ENCODE measurements at regions not wholly inside any gene's neighbourhood (a gene's known extent, or its start where the extent isn't known, plus 50 kb on each side); places are given as distances from the start of the nearest gene placed in this dataset.

DNA sequence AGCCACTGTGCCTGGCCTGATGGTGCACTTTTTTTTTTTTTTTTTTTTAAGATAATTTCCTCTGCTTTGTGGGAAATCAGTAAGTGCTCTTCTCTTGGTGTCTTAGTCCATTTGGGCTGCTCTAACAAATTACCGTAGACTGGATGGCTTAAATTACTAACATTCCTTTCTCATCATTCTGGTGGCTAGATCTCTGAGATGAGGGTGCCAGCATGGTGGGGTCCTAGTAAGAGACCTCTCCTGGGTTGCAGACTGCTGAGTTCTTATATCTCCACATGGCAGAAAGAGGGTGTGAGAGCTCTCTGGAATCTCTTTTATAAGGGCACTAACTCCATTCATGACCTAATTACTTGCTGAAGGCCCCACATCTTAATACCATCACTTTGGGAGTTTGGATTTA, 133.9 kb upstream of the ANKRD55 start:
- no peak for DNase-seq

- no peak for DNase-seq
Measured at GRCh38 chr5:56361398-56361797, 128.3 kb upstream of the ANKRD55 start.

DNA sequence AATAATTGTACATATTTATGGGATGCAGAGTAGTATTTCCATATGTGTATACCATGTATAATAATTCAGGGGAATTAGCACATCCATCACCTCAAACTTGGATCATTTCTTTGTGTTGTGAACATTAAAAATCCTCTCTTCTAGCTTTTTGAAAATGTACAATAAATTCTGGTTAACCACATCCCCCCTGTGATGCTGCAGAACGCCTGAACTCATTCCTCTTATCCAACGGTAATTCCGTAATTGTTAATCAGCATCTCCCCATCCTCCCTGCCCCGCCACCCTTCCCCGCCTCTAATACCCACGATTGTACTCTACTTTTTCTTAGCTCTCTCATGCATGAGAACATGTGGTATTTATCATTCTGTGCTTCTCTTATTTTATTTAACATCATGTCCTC, 127.7 kb upstream of the ANKRD55 start:
- no peak for DNase-seq

DNA sequence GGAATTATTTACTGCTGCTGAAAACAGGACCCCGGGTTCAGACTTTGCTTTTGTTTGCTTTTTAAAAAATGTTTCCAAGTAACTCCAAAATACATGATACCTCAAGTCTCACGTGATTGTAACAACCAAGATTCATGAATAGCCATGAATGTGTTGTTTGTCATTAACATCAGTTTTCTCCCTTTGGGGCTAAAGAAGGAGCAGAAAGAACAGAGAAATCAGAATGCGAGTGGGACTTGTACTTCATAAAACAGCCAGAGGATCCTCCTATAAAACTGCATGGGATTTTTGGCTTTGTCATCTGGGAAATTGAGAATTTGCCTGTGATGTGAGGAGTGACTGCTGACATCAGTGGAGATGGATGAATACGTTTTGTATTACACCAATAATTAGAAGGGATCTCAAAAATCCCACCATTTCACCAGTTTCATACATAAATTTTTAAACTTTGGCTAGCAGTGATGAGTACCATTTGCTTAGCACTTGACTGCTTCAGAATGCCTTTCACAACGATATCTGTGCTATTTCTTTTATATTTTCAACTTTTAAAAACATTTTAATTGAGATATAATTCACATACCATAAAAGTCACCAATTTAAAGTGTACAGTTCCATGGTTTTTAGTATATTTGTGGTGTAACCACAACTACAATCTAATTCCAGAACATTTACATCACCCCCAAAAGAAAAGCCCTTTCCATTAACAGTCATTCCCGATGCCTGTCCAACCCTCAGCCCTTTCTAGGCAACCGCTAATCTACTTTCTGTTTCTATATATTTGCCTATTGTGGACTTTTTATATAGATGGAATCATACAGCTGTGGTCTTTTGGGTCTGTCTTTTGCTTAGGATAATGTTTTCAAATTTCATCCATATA, 126.9 kb upstream of the ANKRD55 start:
- DNase-seq = no peak

DNA sequence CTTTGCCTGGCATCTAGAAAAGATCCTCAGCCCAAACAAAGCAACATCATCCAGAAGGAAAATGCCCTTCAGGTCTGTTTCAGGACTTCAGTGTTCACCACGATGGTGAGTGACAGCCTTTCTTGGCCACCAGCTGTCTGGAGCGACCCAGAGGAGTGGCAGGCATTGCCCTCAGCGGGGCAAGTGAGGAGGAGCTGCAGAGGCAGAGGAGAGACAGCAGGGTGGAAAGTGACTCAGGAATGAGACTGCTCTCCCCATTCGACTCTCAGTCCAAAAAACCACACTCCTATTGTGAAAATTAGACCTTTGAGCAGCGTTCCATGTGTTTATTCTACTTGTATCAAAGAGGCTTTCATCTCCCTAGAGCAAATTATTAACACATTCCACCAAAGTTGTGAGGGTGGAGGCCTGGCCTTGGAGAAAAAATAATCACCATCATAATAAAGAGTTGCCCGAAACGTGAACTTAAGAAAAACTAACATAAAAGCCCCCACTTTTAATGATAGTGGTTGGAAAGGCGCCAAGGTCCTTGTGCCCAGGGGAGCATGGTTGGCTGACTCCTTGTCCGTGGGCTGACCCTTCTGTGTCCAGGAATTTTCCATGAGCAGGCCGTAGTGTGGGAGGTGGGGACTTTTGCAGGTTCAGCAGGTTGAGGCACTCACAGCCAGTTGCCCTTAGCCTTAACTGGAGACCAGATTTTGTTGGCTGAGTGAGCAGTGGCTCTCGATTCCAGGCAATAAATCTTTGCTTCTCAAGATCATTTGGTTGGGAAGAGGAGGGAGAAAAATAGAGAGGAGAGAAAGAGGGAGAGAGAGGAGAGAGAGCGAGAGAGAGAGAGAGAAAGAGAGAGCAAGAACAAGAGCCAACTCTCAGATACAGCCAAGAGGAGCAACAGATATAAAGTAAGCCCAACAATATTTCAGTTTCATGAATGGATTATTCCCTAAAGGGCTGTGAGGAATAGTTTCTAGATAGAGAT, 125.9 kb upstream of the ANKRD55 start:
- DNase-seq = no peak

DNA sequence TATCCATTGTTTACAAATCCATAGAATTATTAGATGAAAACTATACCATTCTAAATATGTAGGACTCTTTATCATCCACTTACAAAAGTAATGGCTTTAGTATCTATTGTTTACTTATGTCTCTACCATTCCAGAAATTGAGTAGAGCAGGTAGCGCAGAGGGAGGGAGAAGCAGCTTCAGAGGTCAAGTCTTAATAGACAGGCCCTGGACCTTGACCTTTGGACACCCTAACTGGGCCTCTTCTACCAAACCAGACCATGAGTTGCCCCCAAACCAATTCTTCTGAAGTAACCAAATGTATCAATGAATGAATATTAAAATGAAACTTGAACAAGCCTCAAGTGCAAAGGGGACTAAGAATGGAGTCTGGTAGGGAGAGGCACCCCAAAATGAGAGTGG, 124.9 kb upstream of the ANKRD55 start:
- no peak for DNase-seq

DNA sequence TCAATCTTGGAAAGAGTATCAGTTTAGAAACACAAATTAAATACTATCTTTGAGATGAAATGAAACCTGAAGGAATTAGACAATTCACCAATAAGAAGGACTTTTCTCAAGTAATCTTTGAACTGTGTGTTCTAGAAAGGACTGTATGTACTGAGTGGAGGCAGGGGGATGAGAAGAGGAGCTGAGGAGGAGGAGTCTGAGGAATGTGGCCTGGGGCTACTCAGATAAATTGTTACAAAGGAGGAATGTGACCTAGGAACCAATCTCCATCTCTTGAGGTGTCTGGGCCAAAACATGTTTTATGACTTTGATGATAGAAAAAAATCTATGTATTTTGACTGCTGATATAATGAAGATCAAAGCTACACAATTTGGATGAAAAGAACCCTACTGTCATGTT, 124.3 kb upstream of the ANKRD55 start:
- DNase-seq = no peak

DNA sequence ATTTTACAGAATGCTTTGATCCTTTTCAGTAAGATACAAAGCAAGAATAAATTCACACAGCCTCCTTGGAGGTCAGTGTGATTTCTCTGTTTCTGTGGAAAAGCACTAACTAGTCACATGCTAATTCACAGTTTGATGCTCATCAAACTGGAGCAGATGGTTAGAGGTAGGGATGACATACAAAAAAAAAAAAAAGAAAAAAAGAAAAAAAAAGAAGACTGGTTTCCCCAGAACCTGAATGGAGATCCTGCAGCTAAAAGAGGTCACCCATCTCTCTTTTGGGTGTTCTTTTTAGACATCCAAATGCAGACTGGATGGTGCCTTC, 123.7 kb upstream of the ANKRD55 start:
- no peak for DNase-seq

DNA sequence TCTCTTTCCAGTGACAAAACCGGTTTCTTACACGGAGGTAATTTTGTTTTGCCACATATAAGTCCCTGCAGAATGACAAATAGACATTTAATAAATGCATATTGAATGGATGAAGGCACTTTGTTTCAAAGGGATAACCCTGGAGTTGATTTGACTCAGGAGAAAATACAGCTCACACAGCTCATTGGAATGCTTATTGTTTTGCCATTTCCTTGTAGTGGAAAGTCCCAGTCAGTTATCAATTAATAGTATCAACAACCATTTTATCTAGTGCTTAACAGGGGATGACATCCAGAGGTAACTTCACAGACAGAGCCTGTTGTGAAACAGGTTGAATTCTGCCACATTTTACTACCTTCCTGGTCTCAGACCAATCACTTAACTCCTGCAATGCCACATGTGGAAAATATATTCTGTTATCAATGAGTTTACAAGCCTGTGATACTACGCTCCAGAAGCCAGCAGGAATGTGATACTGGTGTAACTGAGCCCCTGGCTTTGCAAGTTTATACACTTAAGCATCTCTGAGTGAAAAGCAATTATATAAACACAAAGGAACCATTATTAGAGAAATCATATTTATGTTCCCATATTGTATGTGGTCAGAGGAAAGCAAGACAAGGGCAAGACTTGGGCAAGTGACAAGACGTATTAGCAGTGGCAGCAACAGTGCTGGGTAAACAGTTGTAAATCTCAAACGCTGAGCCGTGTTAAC, 123.1 kb upstream of the ANKRD55 start:
- DNase-seq = no peak

- DNase-seq = no peak
Measured at GRCh38 chr5:56354836-56355235, 121.7 kb upstream of the ANKRD55 start.

DNA sequence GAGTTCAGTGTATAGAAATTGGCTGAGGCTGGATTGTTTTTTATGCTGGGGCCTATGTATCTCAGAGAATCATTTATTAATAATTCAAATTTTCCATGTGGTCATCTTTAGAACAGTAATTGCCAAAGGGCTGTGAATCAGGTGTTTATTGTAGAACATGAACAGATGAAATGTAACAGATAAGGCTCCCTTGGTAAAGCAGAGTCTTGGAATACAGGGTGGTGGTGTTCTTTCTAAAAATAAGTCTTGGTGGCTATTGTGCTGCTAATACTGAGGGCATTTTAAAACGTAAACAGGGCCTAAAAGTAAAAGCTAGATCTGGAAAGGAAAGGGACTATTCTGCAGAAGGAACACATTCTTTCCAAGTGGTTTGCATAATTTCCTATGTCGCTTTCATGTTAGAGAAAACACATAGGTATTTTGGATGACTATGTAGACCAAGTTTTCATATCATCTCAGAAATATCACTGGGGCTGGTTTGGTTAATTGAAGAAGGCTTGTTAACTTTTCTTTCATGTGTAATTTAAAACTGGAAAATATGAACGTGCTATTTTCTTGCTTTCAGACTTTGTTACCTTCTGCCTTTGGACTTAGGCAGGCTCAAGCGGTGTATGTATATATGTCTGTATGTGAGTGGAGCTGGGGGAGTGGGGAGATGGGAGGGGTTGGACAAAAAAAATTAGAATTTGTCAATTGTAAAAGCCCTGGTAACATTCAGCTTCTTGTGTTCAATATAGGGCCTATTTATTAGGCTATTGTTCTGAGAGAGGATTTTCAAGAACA, 119.9 kb upstream of the ANKRD55 start:
- DNase-seq = no peak

- DNase-seq = no peak
Measured at GRCh38 chr5:56350597-56351170, 117.6 kb upstream of the ANKRD55 start.

DNA sequence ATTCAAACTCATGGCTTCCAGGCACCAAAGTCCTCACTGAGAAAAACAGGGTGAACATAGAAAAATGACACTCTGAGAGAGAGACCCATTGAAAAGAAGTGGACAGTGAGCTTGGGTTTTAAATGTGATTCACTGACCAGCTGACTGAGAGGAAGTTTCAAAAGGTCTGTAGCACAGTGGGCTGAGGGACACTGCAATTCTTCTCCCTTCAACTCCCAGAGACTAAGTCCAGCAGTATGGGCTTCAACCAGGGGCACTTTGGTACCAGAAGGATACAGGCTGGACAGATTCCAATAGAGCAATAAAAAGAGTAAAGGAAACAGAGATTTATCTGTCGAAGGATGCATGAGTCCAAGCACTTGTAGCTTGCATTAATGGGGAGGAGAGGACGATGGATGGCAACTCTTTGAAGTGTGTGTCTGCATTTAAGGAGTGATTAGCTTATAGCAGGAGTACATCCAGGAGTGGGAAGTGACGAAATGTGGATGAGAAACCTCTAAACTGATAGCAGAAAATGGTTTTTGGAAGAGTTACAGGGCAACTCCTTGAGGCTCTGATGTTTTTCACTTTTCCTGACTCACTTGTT, 117.0 kb upstream of the ANKRD55 start:
- no peak for DNase-seq

DNA sequence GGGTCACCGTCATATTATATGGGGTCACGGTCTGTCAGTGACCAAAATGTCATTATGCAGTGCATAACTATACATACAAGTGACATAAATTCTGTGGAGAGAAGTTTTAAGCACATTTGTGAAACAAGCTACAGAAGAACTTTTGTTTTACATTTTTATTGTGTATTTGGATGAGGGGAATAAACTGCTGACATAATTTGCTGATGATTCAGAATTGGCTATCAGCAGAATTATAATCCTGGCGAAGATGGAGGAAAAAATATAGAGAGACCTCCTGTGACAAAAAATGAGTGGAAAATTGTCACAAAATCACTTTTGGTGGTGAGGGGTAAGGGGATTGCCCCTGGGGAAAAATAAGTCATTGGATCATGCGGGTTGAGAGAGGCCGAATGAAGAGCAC, 116.3 kb upstream of the ANKRD55 start:
- no peak for DNase-seq

GRCh38 chr5:56346741-56347535, 113.8 kb upstream of the ANKRD55 start:
- DNase-seq = no peak

DNA sequence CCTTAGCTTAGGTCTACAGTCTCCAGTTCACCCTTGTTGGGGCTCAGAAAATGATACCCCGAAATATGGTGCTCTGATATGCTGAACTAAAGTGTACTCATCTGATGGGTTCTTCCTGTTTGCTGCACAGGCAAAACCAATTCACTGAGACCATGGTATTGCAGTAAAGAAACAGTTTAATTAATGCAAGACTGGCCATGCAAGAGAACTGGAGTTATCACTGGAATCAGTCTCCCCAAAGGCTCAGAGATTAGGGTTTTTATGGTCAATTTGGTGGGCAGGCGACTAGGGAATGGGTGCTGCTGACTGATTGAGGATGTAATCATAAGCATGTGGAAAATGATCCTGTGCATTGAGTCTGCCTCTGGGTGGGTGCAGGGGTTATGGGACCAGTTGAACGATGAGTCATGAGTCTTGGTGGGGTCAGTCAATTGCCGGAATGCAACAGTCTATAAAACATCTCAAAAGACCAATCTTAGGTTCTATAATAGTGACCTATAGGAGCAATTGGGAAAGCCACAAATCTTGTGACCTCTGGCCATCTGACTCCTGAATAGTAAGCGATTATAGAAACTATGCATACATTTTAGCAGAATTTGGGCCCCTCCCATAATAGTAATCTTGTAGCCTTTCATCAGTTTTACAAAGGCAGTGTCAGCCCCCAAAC, 113.0 kb upstream of the ANKRD55 start:
- no peak for DNase-seq

GRCh38 chr5:56345352-56345751, 112.2 kb upstream of the ANKRD55 start:
- DNase-seq = no peak

GRCh38 chr5:56344594-56344993, 111.5 kb upstream of the ANKRD55 start:
- no peak for DNase-seq

DNA sequence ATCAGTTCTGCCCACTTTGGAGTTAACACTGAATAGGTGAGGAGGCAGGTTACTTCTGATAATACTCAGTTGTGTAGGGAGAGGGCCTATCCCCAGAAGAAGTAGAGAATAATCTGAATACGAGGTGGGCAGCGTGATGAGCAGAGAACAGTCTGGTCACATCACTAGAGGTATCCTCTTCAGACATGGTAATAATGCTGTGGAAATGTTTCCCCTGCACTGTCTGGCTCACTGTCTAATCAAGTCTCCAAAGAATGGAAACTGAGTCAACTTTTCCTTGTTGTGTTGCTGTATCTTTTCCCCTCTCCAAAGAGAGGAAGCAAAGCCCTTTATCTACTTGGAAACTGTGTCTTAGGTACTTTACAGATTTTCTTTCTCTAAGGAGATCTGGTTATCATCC, 110.9 kb upstream of the ANKRD55 start:
- no peak for DNase-seq

- DNase-seq = no peak
Measured at GRCh38 chr5:56342616-56343015, 109.5 kb upstream of the ANKRD55 start.
